ENCODE measurements at regions not wholly inside any gene's neighbourhood (a gene's known extent, or its start where the extent isn't known, plus 50 kb on each side); places are given as distances from the start of the nearest gene placed in this dataset.
"Not testable (repeated sequence)": the region's sequence is repeated elsewhere in the genome, so short reads cannot be mapped to it uniquely, and the experiment has no call there.

GRCh38 chr1:218494449-218494852 lies 149.3 kb downstream of the TGFB2 start:
- no peak for DNase-seq

DNA sequence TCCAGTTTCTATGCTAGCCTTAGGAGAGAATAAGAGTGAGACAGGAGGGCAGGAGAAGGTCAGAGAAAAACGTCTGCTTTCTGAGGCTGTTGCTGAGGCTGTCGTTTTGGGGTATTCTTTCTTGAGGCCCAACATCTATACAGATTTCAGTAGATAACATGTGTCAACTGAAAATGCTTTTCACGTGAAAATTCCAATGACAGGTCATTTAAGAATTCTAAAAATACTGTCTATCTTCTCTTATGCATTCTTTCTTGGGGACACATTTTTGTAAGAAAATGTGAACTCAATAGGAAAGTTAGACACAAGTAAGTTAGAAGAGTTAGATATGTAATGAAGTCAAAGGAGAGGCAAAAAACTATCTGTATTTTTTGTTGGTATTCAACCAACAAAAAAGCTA lies 150.8 kb downstream of the TGFB2 start:
- no peak for DNase-seq

GRCh38 chr1:218496561-218496960 lies 151.4 kb downstream of the TGFB2 start:
- no peak for DNase-seq

- no peak for DNase-seq
Observed at GRCh38 chr1:218498056-218498938, 153.2 kb downstream of the TGFB2 start.

DNA sequence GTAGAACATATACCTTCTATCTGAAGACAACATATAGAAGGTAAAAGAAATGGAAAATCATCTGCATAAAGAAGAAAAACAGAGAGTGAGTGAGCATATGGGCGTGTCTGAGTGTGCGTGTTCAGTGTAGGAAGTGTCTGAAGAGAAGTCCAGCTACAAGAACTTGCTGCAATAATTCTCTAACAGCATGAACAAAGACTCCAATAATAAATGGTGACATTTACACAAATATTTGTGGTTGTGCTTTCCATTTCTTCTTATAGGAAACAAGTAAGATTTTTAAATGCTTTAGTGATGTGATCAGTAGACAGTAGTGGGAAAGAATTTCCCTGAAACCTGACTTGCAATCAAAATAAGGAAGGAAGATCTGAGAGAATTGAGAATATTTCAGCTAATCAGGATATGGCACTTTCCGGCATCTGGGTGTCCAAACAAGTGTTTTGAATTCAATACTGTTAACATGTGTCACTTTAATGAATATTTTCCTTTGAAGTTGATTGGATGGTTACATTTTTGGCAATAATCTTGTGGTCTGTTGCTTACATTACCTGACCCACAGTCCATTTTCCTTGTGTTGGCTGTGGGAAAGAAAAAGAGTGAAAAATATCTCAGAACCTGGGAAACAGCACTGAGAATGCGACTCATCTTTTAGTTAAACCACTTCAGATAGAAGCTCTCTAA lies 154.0 kb downstream of the TGFB2 start:
- peak; percentile 33 for DNase-seq

DNA sequence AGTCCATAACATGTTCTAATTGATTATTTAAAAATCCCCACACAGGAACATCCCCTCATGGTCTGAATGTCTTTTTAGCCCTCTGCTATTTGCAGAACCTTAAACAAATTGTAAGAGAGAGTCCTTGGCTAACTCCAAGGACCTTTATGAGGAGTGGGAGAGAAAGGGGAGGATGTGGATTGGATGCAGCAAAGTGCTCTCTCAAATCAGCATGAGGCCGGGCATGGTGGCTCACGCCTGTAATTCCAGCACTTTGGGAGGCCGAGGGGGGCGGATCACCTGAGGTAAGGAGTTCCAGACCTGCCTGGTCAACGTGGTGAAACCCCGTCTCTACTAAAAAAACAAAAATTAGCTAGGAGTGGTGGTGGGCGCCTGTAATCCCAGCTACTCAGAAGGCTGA lies 154.8 kb downstream of the TGFB2 start:
- no peak for DNase-seq

DNA sequence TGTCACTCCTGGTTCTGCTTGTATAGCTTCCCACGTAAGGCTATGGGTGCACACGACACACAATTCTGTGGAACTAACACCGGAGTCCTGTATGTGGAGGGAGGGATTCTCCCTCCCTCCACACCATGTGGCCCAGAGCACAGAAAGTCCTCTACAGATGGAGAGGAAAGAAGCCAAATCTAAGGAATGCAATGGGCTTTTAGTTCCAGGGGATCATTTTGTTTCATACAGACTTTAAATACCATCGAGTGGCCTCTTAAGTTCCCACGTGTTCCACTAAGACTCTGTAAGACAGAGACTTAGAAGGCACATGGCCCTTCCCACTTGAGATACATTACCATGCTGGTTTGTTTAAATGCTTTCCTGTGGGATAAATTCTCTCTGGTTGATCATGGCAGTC lies 156.0 kb downstream of the TGFB2 start:
- DNase-seq = no peak

DNA sequence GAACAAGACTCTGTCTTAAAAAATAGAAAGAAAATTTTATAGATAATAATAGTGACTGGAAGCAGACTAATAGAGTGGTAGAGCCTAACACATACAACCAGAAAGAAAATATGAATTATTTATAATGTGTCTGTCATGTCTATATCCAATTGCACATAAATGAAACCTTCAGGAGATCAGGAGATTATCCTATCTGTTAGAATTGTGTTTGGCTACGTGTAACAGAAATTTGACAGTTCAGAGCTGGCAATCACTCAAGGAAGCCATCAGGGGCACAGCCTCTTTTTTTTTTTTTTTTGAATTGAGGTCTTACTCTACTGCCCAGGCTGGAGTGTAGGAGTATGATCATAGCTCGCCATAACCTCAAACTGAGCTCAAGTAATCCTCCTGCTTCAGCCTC lies 157.2 kb downstream of the TGFB2 start:
- DNase-seq = no peak

- DNase-seq = no peak
Observed at GRCh38 chr1:218503102-218503501, 158.0 kb downstream of the TGFB2 start.

DNA sequence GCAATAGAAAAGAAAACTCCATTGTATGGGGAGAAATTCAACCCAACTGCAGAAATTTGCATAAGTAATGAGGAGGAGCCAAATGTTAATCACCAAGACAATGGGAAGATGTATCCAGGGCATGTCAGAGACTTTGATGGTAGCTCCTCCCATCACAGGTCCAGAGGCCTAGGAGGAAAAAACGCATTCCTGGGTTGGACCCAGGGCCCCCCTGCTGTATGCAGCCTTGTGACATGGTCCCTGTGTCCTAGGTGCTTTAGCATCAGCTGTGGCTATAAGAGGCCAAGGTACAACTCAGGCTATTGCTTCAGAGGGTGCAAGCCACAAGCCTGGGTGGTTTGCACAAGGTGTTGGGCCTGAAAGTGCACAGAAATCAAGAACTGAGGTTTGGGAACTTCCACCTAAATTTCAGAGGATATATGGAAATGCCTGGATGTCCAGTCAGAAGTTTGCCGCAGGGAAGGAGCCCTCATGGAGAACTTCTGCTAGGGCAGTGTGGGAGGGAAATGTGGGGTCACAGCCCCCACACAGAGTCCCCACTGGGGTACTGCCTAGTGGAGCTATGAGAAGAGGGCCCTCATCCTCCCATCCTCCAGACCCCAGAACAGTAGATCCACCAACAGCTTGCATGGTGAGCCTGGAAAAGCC lies 162.3 kb downstream of the TGFB2 start:
- DNase-seq = no peak

GRCh38 chr1:218510153-218510772 lies 165.1 kb downstream of the TGFB2 start:
- no peak for DNase-seq

- no peak for DNase-seq
Observed at GRCh38 chr1:218513328-218513727, 168.2 kb downstream of the TGFB2 start.

- DNase-seq = no peak
Observed at GRCh38 chr1:218514689-218515088, 169.6 kb downstream of the TGFB2 start.

DNA sequence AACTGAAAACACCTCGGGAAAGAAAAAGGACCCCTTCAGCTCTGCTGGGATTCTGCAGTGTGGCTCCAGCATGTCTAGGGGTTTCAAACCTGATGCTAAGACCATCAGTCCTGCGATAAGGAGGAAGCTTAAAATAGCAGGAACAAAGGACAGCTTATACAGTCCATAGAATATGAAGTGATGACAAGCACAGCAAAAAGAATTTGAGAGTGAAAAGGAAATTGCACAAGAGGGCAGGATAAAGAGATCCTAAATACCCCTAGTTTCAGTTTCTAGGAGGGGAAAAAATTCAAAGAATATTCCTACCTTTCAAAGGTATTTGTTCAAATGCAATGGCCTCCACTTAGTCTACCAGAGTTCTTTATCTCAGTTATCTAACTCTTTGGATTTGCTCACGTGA lies 171.4 kb downstream of the TGFB2 start:
- DNase-seq = no peak

DNA sequence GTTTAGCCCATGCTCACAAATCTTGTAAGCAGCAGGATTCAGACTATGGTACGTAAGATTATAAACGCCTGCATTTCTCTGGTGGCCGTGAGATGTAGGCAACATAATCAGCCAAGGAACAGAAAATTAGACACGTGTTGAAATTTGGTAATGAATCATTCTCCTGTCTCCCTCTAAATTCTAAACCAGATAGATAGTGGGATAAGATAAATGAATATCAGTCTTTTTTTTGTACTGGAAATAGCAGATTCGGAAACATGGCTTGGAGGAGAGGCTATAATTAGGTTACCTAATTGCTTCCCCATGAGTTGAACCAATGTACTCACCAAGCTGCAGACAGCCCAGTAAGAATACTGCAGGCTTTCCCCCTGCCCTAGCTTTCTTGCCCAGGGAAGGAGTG lies 172.3 kb downstream of the TGFB2 start:
- DNase-seq = no peak

DNA sequence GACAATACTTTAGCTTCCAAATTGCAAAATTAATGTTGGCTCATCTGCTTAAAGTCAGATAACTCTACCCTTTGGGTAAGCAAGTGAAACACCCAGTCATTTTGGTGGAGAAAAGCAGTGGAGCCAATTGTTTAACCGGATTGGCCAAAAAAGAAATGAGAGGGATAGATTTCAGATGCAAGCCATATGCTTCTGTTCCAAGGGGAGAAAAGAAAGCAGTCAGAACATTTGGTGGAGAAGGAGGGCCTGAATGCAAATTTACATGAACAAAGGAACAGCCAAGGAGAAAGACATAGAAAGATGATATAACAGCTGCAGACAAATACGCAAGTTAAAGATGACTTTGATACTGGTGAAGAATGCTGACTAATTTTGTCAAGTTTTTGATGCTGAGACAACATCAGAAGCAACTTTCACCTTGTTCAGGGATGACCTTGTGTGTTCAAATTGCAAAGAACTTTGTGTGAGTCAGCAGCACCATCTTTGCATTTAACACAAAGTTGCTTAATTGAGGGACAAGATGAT lies 173.1 kb downstream of the TGFB2 start:
- no peak for DNase-seq

DNA sequence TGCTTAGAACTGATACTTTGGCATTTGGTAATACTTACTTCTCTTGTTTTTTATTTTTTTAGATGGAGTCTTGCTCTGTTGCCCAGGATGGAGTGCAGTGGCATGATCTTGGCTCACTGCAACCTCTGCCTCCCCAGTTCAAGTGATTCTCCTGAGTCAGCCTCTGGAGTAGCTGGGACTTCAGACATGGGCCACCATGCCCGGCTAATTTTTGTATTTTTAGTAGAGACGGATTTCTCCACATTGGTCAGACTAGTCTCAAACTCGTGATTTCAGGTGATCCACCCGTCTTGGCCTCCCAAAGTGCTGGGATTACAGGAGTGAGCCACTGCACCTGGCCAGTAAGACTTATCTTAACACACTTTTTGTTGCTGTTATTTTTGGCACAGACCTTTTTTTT lies 175.5 kb downstream of the TGFB2 start:
- DNase-seq = not testable (repeated sequence)

DNA sequence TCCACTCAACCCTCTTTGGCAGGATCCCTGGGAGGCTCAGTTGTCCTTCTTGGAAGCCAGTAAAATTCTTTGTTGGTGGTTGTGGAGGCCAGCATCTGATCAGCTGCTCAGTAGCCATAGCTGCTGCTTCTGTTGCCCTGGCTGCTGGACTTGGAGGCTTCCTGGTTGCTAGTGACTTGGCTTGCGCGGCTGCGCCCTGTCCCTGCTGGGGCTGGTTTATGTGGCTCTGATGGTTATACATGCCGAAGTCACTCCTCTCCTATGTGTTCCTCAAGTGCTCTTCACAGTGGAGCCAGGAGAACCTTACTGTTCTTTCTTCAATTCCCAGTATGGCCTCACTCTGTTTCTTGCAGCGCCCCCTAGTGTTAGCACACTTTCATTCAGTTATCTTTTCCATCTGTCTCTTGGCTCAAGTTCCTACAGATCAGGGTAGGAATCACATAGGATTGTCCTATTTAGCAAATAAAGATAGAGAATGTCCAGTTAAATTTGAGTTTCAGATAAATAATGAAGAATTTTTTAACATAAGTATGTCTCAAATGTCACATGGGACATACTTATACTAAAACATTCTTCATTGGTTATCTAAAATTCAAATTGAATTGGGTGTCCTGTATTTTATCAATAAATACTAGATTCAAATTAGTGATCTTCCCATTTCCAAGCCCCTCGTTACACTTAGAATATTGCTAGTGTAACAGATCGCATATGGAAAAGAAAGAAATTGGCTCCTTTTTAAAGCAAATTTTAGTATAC lies 176.5 kb downstream of the TGFB2 start:
- DNase-seq = no peak

DNA sequence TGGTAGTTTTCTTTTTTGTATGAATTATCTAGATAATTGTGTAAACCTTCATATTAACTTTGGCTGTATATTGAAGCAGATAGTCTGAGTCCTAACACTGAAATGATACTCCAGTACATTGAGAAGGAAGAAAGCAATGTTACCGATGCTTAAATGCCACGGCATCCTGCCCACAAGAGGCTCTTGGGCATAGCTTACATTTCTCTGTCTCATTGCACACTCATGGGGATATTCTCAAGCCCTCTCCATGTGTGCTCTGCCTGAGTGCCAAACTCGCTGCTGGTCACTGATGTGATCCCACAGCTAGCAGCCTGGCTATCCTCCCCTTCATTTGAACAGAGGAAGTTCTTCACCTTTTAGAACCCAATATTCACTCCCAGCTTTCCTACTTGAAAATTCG lies 179.4 kb downstream of the TGFB2 start:
- no peak for DNase-seq

GRCh38 chr1:218525031-218525430 lies 179.9 kb downstream of the TGFB2 start:
- no peak for DNase-seq

- DNase-seq = no peak
Observed at GRCh38 chr1:218525451-218526197, 180.5 kb downstream of the TGFB2 start.

DNA sequence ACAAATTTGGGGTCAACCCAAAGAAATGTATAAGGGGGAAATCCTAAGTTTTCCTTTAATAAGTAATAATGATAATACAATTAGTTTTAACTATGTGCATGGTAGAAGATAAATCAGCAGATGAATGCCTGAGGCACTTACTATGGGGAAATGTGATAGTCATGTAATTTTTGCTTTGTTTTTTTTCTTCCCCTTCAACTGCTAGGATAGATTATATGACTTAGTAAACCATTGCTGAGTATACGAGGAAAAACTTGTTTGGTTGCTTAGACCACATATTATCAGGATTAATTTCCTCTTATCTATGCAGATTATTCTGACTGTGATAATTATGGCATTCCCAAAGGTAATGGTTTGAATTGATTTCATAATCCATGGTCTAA lies 181.1 kb downstream of the TGFB2 start:
- DNase-seq = no peak
